ENCODE measurements at regions not wholly inside any gene's neighbourhood (a gene's known extent, or its start where the extent isn't known, plus 50 kb on each side); places are given as distances from the start of the nearest gene placed in this dataset.

- TF ChIP-seq, protein P1, sequence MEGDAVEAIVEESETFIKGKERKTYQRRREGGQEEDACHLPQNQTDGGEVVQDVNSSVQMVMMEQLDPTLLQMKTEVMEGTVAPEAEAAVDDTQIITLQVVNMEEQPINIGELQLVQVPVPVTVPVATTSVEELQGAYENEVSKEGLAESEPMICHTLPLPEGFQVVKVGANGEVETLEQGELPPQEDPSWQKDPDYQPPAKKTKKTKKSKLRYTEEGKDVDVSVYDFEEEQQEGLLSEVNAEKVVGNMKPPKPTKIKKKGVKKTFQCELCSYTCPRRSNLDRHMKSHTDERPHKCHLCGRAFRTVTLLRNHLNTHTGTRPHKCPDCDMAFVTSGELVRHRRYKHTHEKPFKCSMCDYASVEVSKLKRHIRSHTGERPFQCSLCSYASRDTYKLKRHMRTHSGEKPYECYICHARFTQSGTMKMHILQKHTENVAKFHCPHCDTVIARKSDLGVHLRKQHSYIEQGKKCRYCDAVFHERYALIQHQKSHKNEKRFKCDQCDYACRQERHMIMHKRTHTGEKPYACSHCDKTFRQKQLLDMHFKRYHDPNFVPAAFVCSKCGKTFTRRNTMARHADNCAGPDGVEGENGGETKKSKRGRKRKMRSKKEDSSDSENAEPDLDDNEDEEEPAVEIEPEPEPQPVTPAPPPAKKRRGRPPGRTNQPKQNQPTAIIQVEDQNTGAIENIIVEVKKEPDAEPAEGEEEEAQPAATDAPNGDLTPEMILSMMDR (IDR thresholded peaks at IDR 0.05; ENCODE audit: low read depth, low read length, missing control alignments) = peak; percentile 63
- DNase-seq (ENCODE audit: extremely low read depth, low read depth) = peak; percentile 91
- H3K4me3 ChIP-seq (replicated peaks; ENCODE audit: low read depth, low read length) = no peak overlapping the region
Measured at GRCh38 chr5:57383093-57383861, 99.3 kb downstream of the ACTBL2 start.

DNA sequence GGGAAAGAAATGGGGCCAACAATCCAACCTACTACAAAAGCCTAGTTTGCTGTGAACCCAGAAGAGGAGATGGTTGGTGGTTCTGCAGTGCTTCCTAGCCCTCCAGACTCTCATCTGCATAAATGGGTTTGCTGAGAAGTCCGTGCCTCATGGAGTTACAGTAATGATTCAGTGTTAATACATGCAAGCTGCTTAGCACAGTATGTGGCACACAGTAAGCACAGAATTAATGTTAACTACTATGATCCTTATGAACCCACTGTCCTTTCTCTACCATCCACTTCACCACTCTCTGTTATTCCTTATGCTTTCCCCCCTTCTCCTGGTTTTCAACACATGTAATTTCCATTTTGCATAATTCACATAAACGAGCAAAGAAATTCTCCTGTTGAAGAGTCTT lies 100.0 kb downstream of the ACTBL2 start:
- DNase-seq (ENCODE audit: extremely low read depth, low read depth) = no peak
- TF ChIP-seq, protein P1 (IDR thresholded peaks at IDR 0.05; ENCODE audit: low read depth, low read length, missing control alignments) = no peak
- no peak overlapping the region for H3K4me3 ChIP-seq (replicated peaks; ENCODE audit: low read depth, low read length)

- TF ChIP-seq, protein P1 (IDR thresholded peaks at IDR 0.05; ENCODE audit: low read depth, low read length, missing control alignments) = no peak
- no peak overlapping the region for H3K4me3 ChIP-seq (replicated peaks; ENCODE audit: low read depth, low read length)
- no peak for DNase-seq (ENCODE audit: extremely low read depth, low read depth)
Measured at GRCh38 chr5:57370376-57370775, 112.2 kb downstream of the ACTBL2 start.

GRCh38 chr5:57368010-57368409 lies 114.6 kb downstream of the ACTBL2 start:
- H3K4me3 ChIP-seq (replicated peaks; ENCODE audit: low read depth, low read length) = no peak overlapping the region
- TF ChIP-seq, protein P1 (IDR thresholded peaks at IDR 0.05; ENCODE audit: low read depth, low read length, missing control alignments) = no peak
- peak; percentile 67 for DNase-seq (ENCODE audit: extremely low read depth, low read depth)

GRCh38 chr5:57366744-57367143 lies 115.9 kb downstream of the ACTBL2 start:
- H3K4me3 ChIP-seq (replicated peaks; ENCODE audit: low read depth, low read length) = no peak overlapping the region
- TF ChIP-seq, protein P1 (IDR thresholded peaks at IDR 0.05; ENCODE audit: low read depth, low read length, missing control alignments) = no peak
- DNase-seq (ENCODE audit: extremely low read depth, low read depth) = no peak

DNA sequence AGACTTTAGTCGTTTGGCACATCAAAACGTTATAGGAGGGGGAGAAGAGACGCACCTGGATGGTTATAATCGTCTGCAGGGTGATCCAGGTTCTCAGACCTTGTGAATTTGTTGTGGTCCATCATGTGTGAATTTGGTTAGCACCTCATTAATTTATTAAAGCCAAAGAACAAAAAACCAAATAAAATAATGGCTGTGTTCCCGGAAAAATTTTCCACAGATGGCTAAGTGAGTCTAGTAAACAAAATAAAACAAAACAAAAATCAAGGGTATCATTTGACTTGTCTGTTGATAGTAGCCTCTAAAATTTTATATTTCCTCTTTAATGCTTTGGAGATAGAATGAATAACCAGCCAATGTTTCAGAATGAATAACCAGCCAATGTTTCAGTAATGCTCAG lies 119.7 kb downstream of the ACTBL2 start:
- DNase-seq (ENCODE audit: extremely low read depth, low read depth) = no peak
- TF ChIP-seq, protein P1 (IDR thresholded peaks at IDR 0.05; ENCODE audit: low read depth, low read length, missing control alignments) = no peak
- no peak overlapping the region for H3K4me3 ChIP-seq (replicated peaks; ENCODE audit: low read depth, low read length)

- no peak overlapping the region for H3K4me3 ChIP-seq (replicated peaks; ENCODE audit: low read depth, low read length)
- TF ChIP-seq, protein P1 (IDR thresholded peaks at IDR 0.05; ENCODE audit: low read depth, low read length, missing control alignments) = no peak
- DNase-seq (ENCODE audit: extremely low read depth, low read depth) = no peak
Measured at GRCh38 chr5:57360871-57361270, 121.7 kb downstream of the ACTBL2 start.

Data from HFF-Myc (cell line).